CD1c-positive myeloid dendritic cell (primary cell): ENCODE measurements at regions not wholly inside any gene's neighbourhood (a gene's known extent, or its start where the extent isn't known, plus 50 kb on each side); places are given as distances from the start of the nearest gene placed in this dataset.

Experiments used
- DNase-seq: peaks from one replicate; pipeline ENCODE4 v3.0.0-alpha.2; 2016; ENCODE audit errors: extremely low spot score

- no peak for DNase-seq
Observed at GRCh38 chr15:97890307-97890706, 70.2 kb upstream of the ARRDC4 start.

- no peak for DNase-seq
Observed at GRCh38 chr15:97892167-97892938, 68.2 kb upstream of the ARRDC4 start.

- no peak for DNase-seq
Observed at GRCh38 chr15:97893967-97894366, 66.5 kb upstream of the ARRDC4 start.

- no peak for DNase-seq
Observed at GRCh38 chr15:97899981-97900380, 60.5 kb upstream of the ARRDC4 start.

GRCh38 chr15:97902140-97902780, 58.2 kb upstream of the ARRDC4 start:
- no peak for DNase-seq

GRCh38 chr15:97903560-97903959, 56.9 kb upstream of the ARRDC4 start:
- DNase-seq = no peak

- peak; percentile 65 for DNase-seq
Observed at GRCh38 chr15:97903971-97904572, 56.4 kb upstream of the ARRDC4 start.

GRCh38 chr15:97909291-97909891, 51.1 kb upstream of the ARRDC4 start:
- DNase-seq = peak; percentile 76
